MCF 10A (cell line): ENCODE measurements at regions not wholly inside any gene's neighbourhood (a gene's known extent, or its start where the extent isn't known, plus 50 kb on each side); places are given as distances from the start of the nearest gene placed in this dataset.

Source experiments
- BruUV-seq: library from RNA; stranded (reverse); fragments of 400-500 nt; replicated peaks from 2 replicates; lab custom pipeline; 2021; lab: Mats Ljungman, UMichigan
- CTCF ChIA-PET: fragments of 300-600 bp; sonication (Branson Sonifier 250); formaldehyde crosslinking; extraction: SDS; loops from one replicate; lab custom pipeline; 2021; ENCODE audit warnings: antibody characterized with exemption, inconsistent platforms; lab: Yijun Ruan, JAX
- POLR2A ChIA-PET: fragments of 300-600, 350-650 bp; sonication (Branson Sonifier 250); formaldehyde crosslinking; extraction: SDS; loops from one replicate; lab custom pipeline; 2020; ENCODE audit warnings: antibody characterized with exemption, inconsistent platforms; lab: Yijun Ruan, JAX
- DNase-seq: peaks from one replicate; pipeline ENCODE4 v3.0.0-alpha.2; 2018; ENCODE audit not compliant: unreplicated experiment
- H3K27ac Mint-ChIP-seq: one replicate; pipeline ENCODE4 v1.8.0; 2022; ENCODE audit warnings: mild to moderate bottlenecking, low read depth, mixed read lengths; ENCODE audit not compliant: unreplicated experiment
- H3K27me3 Mint-ChIP-seq: one replicate; pipeline ENCODE4 v1.8.0; 2022; ENCODE audit warnings: mixed read lengths; ENCODE audit not compliant: insufficient read depth, unreplicated experiment
- H3K36me3 Mint-ChIP-seq: one replicate; pipeline ENCODE4 v1.8.0; 2022; ENCODE audit warnings: mild to moderate bottlenecking, moderate library complexity, mixed read lengths; ENCODE audit not compliant: insufficient read depth, unreplicated experiment
- H3K4me1 Mint-ChIP-seq: one replicate; pipeline ENCODE4 v1.8.0; 2022; ENCODE audit warnings: mixed read lengths; ENCODE audit not compliant: insufficient read depth, unreplicated experiment
- H3K4me3 Mint-ChIP-seq: one replicate; pipeline ENCODE4 v1.8.0; 2022; ENCODE audit warnings: mild to moderate bottlenecking, moderate library complexity, mixed read lengths; ENCODE audit not compliant: unreplicated experiment
- H3K9me3 Mint-ChIP-seq: one replicate; pipeline ENCODE4 v1.8.0; 2022; ENCODE audit warnings: mixed read lengths; ENCODE audit not compliant: unreplicated experiment
- intact Hi-C: fragments of 100-400 bp; cut with micrococcal nuclease; formaldehyde crosslinking; loops from 2 replicates; pipeline ENCODE4 v1.14.1; 2022
- TF ChIP-seq, protein P1 (sequence below): fragments of 200-600 bp; IDR thresholded peaks from one replicate; pipeline ENCODE4 v1.8.0; 2022; ENCODE audit warnings: antibody characterized with exemption, mild to moderate bottlenecking; ENCODE audit not compliant: unreplicated experiment

DNA sequence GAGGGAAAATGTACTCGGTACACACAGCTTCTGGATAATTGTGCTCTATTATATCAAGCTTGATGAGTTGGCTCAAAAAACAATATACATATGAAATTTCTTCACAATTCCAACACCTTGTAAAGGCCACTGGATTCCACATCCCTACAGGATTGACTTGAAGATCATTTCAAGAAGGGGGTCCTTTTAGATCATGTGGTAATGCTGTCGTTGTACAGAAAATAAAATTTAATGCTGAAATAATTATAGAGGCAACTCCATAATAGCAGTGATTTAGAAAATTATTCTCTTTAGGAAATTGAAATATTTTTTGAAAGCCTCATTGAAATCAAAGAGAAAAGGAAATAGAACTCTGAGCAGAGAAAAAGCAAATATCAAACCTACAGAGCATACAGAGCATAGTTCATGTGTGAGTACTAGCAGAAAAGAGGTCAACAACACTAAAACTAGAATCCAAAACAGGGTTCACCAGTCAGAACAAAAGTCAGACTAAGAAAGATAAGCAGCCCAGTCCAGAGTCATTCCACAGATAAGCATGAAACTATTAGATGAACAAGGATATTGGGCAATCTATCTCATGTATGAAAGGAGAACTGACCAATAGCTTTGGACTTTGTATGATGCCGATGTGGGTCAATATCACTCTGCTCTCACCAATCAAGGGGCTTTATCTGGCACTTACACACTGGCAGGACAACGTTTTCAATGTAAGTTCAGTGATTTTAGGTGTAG is 79.5 kb upstream of the PALMD start:
- Mint-ChIP-seq H3K4me1 (peaks cover 5% of the 10 kb centered on the region), H3K27ac (no peak overlapping the region), H3K36me3 (no peaks in the 10 kb centered on the region), H3K9me3 (no peaks in the 10 kb centered on the region), H3K4me3 (no peak overlapping the region), H3K27me3 (no peaks in the 10 kb centered on the region)
- TF ChIP-seq, protein P1, sequence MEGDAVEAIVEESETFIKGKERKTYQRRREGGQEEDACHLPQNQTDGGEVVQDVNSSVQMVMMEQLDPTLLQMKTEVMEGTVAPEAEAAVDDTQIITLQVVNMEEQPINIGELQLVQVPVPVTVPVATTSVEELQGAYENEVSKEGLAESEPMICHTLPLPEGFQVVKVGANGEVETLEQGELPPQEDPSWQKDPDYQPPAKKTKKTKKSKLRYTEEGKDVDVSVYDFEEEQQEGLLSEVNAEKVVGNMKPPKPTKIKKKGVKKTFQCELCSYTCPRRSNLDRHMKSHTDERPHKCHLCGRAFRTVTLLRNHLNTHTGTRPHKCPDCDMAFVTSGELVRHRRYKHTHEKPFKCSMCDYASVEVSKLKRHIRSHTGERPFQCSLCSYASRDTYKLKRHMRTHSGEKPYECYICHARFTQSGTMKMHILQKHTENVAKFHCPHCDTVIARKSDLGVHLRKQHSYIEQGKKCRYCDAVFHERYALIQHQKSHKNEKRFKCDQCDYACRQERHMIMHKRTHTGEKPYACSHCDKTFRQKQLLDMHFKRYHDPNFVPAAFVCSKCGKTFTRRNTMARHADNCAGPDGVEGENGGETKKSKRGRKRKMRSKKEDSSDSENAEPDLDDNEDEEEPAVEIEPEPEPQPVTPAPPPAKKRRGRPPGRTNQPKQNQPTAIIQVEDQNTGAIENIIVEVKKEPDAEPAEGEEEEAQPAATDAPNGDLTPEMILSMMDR = no peak
- POLR2A ChIA-PET = interaction anchor here (0.7 to 3.7 kb wide), 2 partner anchors 10 to 13 kb away, joined by 3 to 14 read pairs; no protein-coding TSS in a partner anchor
- intact Hi-C loops = no loop called here
- no TSS peak for BruUV-seq
- CTCF ChIA-PET = no interaction called here
- DNase-seq = no peak

DNA sequence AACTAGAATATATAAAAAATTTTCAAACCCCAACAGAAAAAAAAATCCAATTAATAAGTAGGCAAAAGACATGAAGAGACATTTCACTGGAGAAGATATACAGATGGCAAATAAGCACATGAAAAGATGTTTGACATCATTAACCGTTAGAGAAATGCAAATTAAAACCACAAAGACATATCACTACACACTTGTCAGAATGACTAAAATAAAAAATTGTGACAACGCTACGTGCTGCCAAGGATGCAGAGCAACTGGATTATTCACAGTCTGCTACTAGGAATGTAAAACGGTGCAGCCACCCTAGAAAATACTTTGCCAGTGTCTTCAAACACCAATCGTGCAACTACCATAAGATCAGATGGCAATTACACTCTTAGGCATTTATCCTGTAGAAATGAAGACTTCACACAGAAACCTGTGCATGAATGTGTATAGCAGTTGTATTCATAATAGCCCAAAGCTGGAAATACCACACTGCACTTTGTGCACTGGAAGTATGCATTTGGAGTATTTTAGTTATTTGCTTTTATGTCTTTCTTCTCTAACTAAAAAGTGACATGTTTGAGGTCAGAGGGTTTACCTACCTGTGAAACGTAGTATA is 75.3 kb upstream of the PALMD start:
- no peak overlapping the region for H3K27ac Mint-ChIP-seq
- no TSS peak for BruUV-seq
- H3K4me3 Mint-ChIP-seq = no peak overlapping the region
- H3K9me3 Mint-ChIP-seq = no peaks in the 10 kb centered on the region
- intact Hi-C loops = no loop called here
- DNase-seq = no peak
- ChIA-PET POLR2A (interaction anchor here (0.6 to 0.9 kb wide), 2 partner anchors 21 to 82 kb away, joined by 4 read pairs; no protein-coding TSS in a partner anchor), CTCF (interaction anchor here (1.2 kb wide), 1 partner anchor 10 kb away, joined by 3 read pairs; no protein-coding TSS in a partner anchor)
- H3K4me1 Mint-ChIP-seq = peaks cover 15% of the 10 kb centered on the region
- TF ChIP-seq, protein P1 = no peak
- H3K36me3 Mint-ChIP-seq = no peaks in the 10 kb centered on the region
- H3K27me3 Mint-ChIP-seq = no peaks in the 10 kb centered on the region

DNA sequence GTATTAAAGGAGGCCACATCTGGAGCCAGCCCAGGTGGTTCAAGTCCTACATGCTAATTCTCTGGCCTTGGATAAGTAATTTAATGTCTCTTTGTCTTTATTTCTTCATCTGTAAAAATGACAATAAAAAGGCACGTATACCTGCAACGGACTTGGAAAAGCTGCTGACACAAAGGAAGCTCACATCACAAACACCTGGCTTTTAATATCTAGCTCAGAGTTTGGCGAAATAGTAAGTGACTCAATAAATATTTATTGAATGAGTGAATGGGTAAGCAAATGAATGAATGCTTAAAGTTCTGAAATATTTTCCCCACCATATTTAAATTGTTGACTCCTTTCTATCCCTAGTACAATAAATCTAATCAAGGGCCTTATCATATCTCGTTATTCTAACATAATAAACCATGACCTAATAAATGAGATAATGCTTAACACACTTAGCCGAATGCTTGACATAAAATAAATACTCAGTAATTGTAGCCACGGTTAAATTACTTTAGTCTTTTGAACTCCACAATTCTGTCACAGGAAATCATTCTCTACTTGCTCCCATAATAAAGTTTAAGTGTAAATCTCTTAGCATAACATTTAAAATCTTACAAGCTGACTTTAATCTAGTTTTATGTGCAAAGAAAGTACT is 74.7 kb upstream of the PALMD start:
- no peak overlapping the region for H3K4me3 Mint-ChIP-seq
- TF ChIP-seq, protein P1 = no peak
- no TSS peak for BruUV-seq
- H3K27me3 Mint-ChIP-seq = no peaks in the 10 kb centered on the region
- POLR2A ChIA-PET = interaction anchor here (0.6 to 0.9 kb wide), 3 partner anchors 9 to 81 kb away, joined by 3 to 4 read pairs (median 4); no protein-coding TSS in a partner anchor
- intact Hi-C loops = no loop called here
- no peaks in the 10 kb centered on the region for H3K36me3 Mint-ChIP-seq
- H3K27ac Mint-ChIP-seq = no peak overlapping the region
- CTCF ChIA-PET = interaction anchor here (0.7 kb wide), 1 partner anchor 12 kb away, joined by 4 read pairs; no protein-coding TSS in a partner anchor
- no peaks in the 10 kb centered on the region for H3K9me3 Mint-ChIP-seq
- H3K4me1 Mint-ChIP-seq = peaks cover 11% of the 10 kb centered on the region
- no peak for DNase-seq
